GM04504 (cell line): ENCODE measurements at regions not wholly inside any gene's neighbourhood (a gene's known extent, or its start where the extent isn't known, plus 50 kb on each side); places are given as distances from the start of the nearest gene placed in this dataset.

ENCODE experiments used
- DNase-seq: peaks from one replicate; pipeline ENCODE4 v3.0.0-alpha.2; 2012; ENCODE audit warnings: low read depth

- no peak for DNase-seq
Observed at GRCh38 chr1:104825401-104825800, 1075.7 kb downstream of the AMY1C start.

GRCh38 chr1:104830534-104830933 is 1080.8 kb downstream of the AMY1C start:
- no peak for DNase-seq

- no peak for DNase-seq
Observed at GRCh38 chr1:104852151-104852550, 1102.5 kb downstream of the AMY1C start.

GRCh38 chr1:104853276-104853675 is 1103.6 kb downstream of the AMY1C start:
- no peak for DNase-seq

DNA sequence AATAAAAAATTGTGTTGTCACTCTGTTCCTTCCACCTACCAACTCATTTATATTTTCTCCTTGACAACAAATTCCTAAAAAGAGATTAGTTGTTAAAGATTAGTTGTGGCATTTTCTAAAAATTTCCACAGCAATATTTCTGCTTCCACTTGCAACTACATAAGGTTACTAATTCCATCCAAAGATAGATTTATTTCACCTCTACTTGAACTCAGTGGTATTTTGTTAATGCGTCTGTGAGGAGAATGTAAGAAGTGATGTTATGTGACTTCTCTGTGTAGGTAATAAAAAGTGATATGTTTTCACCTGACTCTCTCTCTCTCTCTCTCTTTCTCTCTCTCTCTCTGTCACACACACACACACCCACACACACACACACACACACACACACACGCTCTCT is 1104.8 kb downstream of the AMY1C start:
- no peak for DNase-seq

DNA sequence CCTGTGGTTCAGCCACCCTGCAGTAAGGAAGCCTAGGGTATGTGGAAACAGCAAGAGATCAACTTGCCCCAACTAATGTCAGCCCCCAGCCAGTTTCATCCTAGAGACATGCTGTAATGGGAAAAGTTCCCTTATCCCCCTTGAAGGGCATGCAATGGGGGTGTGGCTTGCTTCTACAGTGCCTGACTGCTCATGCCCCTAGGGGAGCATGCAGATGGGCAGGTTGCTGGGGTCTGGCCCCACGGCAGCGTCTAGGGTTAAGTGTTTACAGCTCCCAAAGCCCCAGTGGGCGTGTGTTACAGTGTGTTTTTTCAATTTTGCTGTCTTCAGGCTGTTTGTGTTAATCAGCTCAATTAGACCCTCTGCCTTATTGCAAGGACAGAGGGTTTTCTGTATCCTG is 1105.9 kb downstream of the AMY1C start:
- DNase-seq: no peak

DNA sequence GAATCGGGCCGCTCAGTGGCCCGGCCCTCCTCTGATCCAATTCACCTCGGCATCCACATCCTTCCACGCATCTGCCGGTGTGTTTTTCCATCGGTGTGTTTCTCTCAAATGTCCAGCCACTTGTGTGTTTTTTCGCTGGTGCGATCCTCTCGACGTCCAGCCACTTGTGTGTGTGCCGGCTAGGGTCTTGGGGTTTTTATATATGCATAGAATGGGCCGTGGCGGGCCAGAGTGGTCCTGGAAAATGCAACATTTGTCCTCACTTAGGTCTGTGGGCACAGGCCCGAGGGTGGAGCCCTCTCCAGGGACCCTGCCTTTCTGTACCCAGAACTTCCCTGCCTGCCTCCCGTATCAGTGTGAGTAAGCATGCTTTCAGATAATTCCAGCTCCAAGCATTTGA is 1106.4 kb downstream of the AMY1C start:
- no peak for DNase-seq

- DNase-seq: no peak
Observed at GRCh38 chr1:104856518-104856917, 1106.8 kb downstream of the AMY1C start.

DNA sequence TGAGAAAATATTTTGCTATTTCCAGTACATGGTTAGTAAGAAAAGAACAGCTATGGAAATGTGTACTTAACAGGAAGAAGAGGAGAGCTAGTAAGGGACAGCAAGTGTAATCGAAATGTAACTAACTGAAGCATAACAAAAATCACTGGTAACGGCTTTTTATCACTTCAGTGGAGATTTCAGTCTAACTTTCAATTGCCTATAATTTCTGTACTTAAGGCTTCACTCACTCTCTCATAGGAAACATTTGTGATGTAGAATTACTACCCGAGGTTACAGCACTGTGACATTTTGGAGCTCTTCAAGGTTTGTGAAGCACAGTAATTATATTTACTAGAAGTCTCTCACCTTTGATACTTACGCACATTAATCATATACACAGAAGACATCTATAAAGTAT is 1119.1 kb downstream of the AMY1C start:
- no peak for DNase-seq

DNA sequence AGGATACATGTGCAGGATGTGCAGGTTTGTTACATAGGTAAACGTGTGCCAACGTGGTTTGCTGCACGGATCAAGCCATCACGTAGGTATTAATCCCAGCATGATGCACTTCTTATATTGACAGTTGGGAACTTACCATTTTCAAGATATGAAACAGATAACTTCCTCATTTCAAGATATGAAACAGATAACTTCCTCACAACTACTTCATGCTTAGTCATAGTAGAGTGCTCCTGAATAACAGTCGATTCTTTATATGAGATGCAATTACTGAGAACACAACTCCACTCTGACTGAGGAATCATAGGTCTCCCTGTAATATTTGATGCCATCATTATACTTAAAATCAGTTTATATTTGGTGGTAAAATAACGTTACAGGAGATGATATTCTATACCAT is 1124.3 kb downstream of the AMY1C start:
- DNase-seq: no peak

DNA sequence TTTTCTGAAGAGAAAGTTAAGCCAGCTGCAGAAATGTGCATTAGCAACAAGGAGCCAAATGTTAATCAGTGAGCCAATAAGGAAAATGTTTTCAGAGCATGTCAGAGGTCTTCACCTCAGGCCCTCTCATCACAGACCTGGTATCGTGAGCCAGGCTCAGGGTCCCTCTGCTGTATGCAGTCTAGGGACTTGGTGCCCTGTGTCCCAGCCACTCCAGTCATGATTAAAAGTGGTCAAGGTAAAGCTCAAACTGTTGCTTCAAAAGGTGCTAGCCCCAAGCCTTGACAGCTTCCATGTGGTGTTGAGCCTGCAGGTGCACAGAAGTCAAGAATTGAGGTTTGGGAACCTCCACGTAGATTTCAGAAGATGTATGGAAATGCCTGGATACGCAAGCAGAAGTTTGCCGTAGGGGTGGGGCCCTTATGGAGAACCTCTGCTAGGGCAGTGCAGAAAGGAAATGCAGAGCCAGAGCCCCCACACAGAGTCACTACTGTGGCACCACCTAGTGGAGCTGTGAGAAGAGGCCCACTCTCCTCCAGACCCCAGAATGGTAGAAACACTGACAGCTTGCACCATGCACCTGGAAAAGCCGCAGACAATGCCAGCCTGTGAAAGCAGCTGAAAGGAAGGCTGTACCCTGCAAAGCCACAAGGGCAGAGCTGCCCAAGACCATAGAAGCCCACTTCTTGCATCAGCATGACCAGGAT is 1128.7 kb downstream of the AMY1C start:
- DNase-seq: no peak

- DNase-seq: no peak
Observed at GRCh38 chr1:104884939-104885338, 1135.2 kb downstream of the AMY1C start.

- DNase-seq: no peak
Observed at GRCh38 chr1:104905322-104905721, 1155.6 kb downstream of the AMY1C start.

GRCh38 chr1:104906141-104906540 is 1156.4 kb downstream of the AMY1C start:
- DNase-seq: no peak

GRCh38 chr1:104919188-104919587 is 1169.5 kb downstream of the AMY1C start:
- no peak for DNase-seq

DNA sequence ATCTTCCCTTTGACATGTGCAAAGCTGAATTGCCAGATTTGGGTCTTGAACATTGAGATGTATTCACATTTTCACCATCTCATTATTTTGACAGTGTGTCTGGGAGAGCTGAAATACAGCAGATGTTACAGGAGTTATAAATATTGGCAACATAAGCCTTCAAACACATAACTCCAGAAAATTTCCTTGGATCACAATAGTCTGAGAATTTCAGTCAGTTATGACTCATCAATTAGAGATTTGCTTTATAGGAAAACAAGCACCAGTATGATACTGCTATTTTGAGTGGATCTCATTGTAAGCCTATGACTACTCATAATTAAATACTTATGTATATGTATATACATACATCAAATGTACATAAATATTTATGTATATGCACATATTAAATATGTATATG is 1171.8 kb downstream of the AMY1C start:
- DNase-seq: no peak

- no peak for DNase-seq
Observed at GRCh38 chr1:104923075-104923474, 1173.4 kb downstream of the AMY1C start.

DNA sequence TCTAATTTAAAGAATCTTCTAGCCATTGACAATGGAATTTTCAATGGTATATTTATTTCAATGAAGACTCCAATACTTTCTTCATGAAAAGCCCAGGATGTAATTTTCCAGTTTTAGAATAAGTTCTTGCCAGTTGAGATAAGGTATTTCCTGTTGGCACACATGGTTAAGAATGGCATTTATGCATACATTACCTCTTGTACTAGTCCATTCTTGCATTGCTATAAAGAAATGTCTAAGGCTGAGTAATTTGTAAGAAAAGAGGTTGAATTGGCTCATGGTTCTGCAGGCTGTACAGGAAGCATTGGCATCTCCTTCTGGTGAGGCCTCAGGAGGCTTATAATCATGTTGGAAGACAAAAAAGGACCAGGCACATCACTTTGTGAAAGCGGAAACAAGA is 1179.6 kb downstream of the AMY1C start:
- no peak for DNase-seq

DNA sequence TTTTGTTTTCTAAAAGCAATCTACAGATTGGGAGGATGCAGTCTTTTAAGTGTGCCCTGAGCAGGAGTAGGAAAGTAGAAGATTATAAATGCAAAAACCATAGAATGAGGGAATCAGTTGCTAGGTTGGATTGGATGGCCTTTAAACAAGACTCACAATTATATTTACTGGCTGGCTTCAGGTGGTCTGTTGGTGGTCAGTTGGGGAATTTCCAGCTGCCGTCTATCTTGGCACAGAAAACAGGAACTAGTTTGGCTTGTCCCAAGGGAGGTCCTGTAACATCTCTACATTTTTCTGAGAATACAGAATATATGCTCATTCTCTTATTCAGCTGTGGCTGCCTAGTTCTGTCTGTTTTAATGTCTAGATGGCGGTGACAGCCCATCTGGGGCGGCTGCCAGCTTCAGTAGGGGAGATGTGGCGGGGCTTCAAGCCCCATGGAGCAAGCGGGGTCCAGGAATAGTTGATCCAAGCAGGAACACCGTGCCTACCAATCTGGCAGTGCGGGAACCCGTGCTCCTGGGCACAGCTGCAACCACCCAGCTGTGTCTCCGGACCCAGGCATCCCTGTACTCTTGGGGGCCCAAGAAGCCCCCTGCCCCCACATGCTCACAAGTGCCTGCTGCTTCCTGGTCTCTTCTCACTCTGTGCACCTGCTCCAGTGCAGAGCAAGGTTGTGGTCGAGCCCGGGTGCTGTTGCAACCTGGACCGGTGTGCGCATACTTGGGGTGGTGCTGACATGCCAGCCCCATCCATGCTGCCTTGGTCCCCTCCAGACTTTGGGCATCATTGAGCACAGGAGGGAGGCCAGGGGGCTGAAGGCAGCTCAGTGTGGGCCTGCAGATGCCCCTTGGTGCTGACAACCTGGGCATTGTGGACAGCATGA is 1182.6 kb downstream of the AMY1C start:
- DNase-seq: no peak

- DNase-seq: no peak
Observed at GRCh38 chr1:104932949-104933679, 1183.4 kb downstream of the AMY1C start.

DNA sequence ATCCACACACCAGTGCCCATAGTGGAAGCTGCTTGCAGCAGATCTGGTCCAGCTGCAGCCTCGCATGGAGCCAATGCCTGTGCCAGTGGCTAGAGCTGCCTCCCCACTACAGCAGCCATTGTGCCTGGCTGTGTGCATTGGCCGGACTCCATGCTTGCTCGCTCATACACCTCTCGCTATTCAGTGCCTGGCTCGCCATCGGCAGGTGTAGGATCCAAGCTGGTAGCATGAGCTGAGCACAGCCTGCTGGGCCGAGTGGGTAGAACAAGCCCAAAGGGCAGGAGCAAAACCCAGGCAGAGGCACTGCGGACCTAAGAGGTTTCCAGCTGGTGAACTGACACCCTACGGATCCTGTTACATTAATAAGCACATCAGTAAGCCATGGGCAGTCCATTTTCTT is 1184.1 kb downstream of the AMY1C start:
- no peak for DNase-seq

DNA sequence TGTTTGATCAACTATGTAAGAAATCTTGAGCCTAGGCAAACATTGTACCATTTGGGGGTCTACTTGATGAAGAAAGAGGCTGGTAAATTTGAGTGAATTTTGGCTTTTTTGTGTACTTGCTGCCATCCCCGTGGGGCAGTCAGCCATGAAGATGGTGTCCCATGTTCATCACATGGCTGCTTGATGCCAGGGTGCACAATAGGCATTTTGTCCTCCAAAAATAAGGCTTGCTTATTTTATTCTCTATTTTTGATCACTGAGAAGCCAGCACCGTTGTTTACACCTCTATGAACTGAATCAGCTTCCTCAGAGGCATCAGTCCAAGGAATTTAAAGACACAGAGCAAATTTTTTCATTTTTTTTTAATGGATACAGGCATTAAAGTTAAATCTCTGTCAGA is 1195.7 kb downstream of the AMY1C start:
- no peak for DNase-seq
